ENCODE measurements at regions not wholly inside any gene's neighbourhood (a gene's known extent, or its start where the extent isn't known, plus 50 kb on each side); places are given as distances from the start of the nearest gene placed in this dataset.
"Not testable (repeated sequence)": the region's sequence is repeated elsewhere in the genome, so short reads cannot be mapped to it uniquely, and the experiment has no call there.

GRCh38 chr5:112533362-112533761 lies 114.3 kb upstream of the EPB41L4A start:
- DNase-seq, result no peak

- no peak for DNase-seq
Measured at GRCh38 chr5:112534067-112534583, 115.0 kb upstream of the EPB41L4A start.

GRCh38 chr5:112534611-112535255 lies 115.7 kb upstream of the EPB41L4A start:
- no peak for DNase-seq

- no peak for DNase-seq
Measured at GRCh38 chr5:112535356-112535755, 116.3 kb upstream of the EPB41L4A start.

GRCh38 chr5:112544558-112544957 lies 125.5 kb upstream of the EPB41L4A start:
- not testable (repeated sequence) for DNase-seq

- DNase-seq, result no peak
Measured at GRCh38 chr5:112546946-112547592, 128.0 kb upstream of the EPB41L4A start.

GRCh38 chr5:112548246-112548881 lies 129.3 kb upstream of the EPB41L4A start:
- no peak for DNase-seq

GRCh38 chr5:112549127-112549526 lies 130.1 kb upstream of the EPB41L4A start:
- DNase-seq, result no peak

GRCh38 chr5:112549605-112550166 lies 130.6 kb upstream of the EPB41L4A start:
- no peak for DNase-seq

GRCh38 chr5:112551419-112552032 lies 132.4 kb upstream of the EPB41L4A start:
- DNase-seq, result peak in 18 of 51 donors; percentile 2 to 90 (median 24)

- DNase-seq, result peak in 2 of 51 donors; percentile 7 to 25
Measured at GRCh38 chr5:112552216-112552615, 133.1 kb upstream of the EPB41L4A start.

- no peak for DNase-seq
Measured at GRCh38 chr5:112552791-112553190, 133.7 kb upstream of the EPB41L4A start.

GRCh38 chr5:112554101-112554977 lies 135.3 kb upstream of the EPB41L4A start:
- peak in 23 of 51 donors; percentile 4 to 69 (median 23) for DNase-seq

- DNase-seq, result no peak
Measured at GRCh38 chr5:112555197-112555596, 136.1 kb upstream of the EPB41L4A start.

- DNase-seq, result no peak
Measured at GRCh38 chr5:112555691-112556090, 136.6 kb upstream of the EPB41L4A start.

GRCh38 chr5:112559501-112559900 lies 140.4 kb upstream of the EPB41L4A start:
- DNase-seq, result not testable (repeated sequence)

GRCh38 chr5:112560371-112560770 lies 141.3 kb upstream of the EPB41L4A start:
- DNase-seq, result no peak

- DNase-seq, result no peak
Measured at GRCh38 chr5:112563169-112563826, 144.2 kb upstream of the EPB41L4A start.

- DNase-seq, result no peak
Measured at GRCh38 chr5:112566251-112566650, 147.2 kb upstream of the EPB41L4A start.

- no peak for DNase-seq
Measured at GRCh38 chr5:112569596-112569995, 150.5 kb upstream of the EPB41L4A start.

Measured in hypothalamus (tissue), 51 donors.